ENCODE measurements at regions not wholly inside any gene's neighbourhood (a gene's known extent, or its start where the extent isn't known, plus 50 kb on each side); places are given as distances from the start of the nearest gene placed in this dataset.
"Not testable (repeated sequence)": the region's sequence is repeated elsewhere in the genome, so short reads cannot be mapped to it uniquely, and the experiment has no call there.

GRCh38 chr1:104648269-104648691 is 898.6 kb downstream of the AMY1C start:
- TF ChIP-seq CTCF (IDR thresholded peaks at IDR 0.05; ENCODE audit: unreplicated experiment), result peak; percentile 45
- ChIA-PET POLR2A (no interaction called here), CTCF (interaction anchor here (0.6 to 1.6 kb wide), 18 partner anchors 9 to 1710 kb away, joined by 3 to 6 read pairs (median 3); no protein-coding TSS in a partner anchor)
- no peaks in the 10 kb centered on the region for H3K4me1 Mint-ChIP-seq (ENCODE audit: insufficient read depth, unreplicated experiment)
- H3K27ac Mint-ChIP-seq (ENCODE audit: low read depth, unreplicated experiment), result no peak overlapping the region
- H3K27me3 Mint-ChIP-seq (ENCODE audit: insufficient read depth, unreplicated experiment), result no peaks in the 10 kb centered on the region
- no peaks in the 10 kb centered on the region for H3K9me3 Mint-ChIP-seq (ENCODE audit: unreplicated experiment)
- H3K36me3 Mint-ChIP-seq (ENCODE audit: insufficient read depth, unreplicated experiment), result no peaks in the 10 kb centered on the region
- no TSS peak for BruUV-seq (replicated peaks)
- H3K4me3 Mint-ChIP-seq (ENCODE audit: unreplicated experiment), result no peak overlapping the region
- intact Hi-C loops (cut with micrococcal nuclease), result loop anchor here (1.0 to 5.0 kb wide), 3 partner anchors 701 to 1145 kb away; no protein-coding TSS in a partner anchor
- DNase-seq (ENCODE audit: unreplicated experiment), result peak; percentile 41

GRCh38 chr1:104664374-104664773 is 914.7 kb downstream of the AMY1C start:
- H3K4me3 Mint-ChIP-seq (ENCODE audit: unreplicated experiment); BruUV-seq (replicated peaks); H3K27me3 Mint-ChIP-seq (ENCODE audit: insufficient read depth, unreplicated experiment); CTCF ChIA-PET; POLR2A ChIA-PET; H3K9me3 Mint-ChIP-seq (ENCODE audit: unreplicated experiment); intact Hi-C loops (cut with micrococcal nuclease); DNase-seq (ENCODE audit: unreplicated experiment); H3K36me3 Mint-ChIP-seq (ENCODE audit: insufficient read depth, unreplicated experiment); H3K4me1 Mint-ChIP-seq (ENCODE audit: insufficient read depth, unreplicated experiment); H3K27ac Mint-ChIP-seq (ENCODE audit: low read depth, unreplicated experiment): not testable (repeated sequence)

GRCh38 chr1:104665300-104665699 is 915.6 kb downstream of the AMY1C start:
- DNase-seq (ENCODE audit: unreplicated experiment), result no peak
- no TSS peak for BruUV-seq (replicated peaks)
- POLR2A ChIA-PET, result no interaction called here

GRCh38 chr1:104671684-104672353 is 922.1 kb downstream of the AMY1C start:
- no peaks in the 10 kb centered on the region for H3K27me3 Mint-ChIP-seq (ENCODE audit: insufficient read depth, unreplicated experiment)
- no peak for DNase-seq (ENCODE audit: unreplicated experiment)
- ChIA-PET CTCF (interaction anchor here (0.8 to 1.6 kb wide), 3 partner anchors 24 to 108 kb away, joined by 3 to 4 read pairs (median 3); no protein-coding TSS in a partner anchor), POLR2A (interaction anchor here (0.7 kb wide), 1 partner anchor 271 kb away, joined by 3 read pairs; no protein-coding TSS in a partner anchor)
- BruUV-seq (replicated peaks), result no TSS peak
- H3K4me3 Mint-ChIP-seq (ENCODE audit: unreplicated experiment), result no peak overlapping the region
- TF ChIP-seq CTCF (IDR thresholded peaks at IDR 0.05; ENCODE audit: unreplicated experiment), result no peak
- no peak overlapping the region for H3K27ac Mint-ChIP-seq (ENCODE audit: low read depth, unreplicated experiment)
- H3K4me1 Mint-ChIP-seq (ENCODE audit: insufficient read depth, unreplicated experiment), result no peaks in the 10 kb centered on the region
- intact Hi-C loops (cut with micrococcal nuclease), result no loop called here
- no peaks in the 10 kb centered on the region for H3K9me3 Mint-ChIP-seq (ENCODE audit: unreplicated experiment)
- no peaks in the 10 kb centered on the region for H3K36me3 Mint-ChIP-seq (ENCODE audit: insufficient read depth, unreplicated experiment)

More at GRCh38 chr1:104665300-104665699, 915.6 kb downstream of the AMY1C start:
- no peak for TF ChIP-seq CTCF (IDR thresholded peaks at IDR 0.05; ENCODE audit: unreplicated experiment)
- CTCF ChIA-PET, result no interaction called here
- Mint-ChIP-seq H3K27ac (ENCODE audit: low read depth, unreplicated experiment) (no peak overlapping the region), H3K4me3 (ENCODE audit: unreplicated experiment) (no peak overlapping the region), H3K27me3 (ENCODE audit: insufficient read depth, unreplicated experiment) (no peaks in the 10 kb centered on the region), H3K4me1 (ENCODE audit: insufficient read depth, unreplicated experiment) (no peaks in the 10 kb centered on the region), H3K9me3 (ENCODE audit: unreplicated experiment) (peaks cover 7% of the 10 kb centered on the region), H3K36me3 (ENCODE audit: insufficient read depth, unreplicated experiment) (no peaks in the 10 kb centered on the region)
- intact Hi-C loops (cut with micrococcal nuclease), result no loop called here

Data from MCF 10A (cell line).